ENCODE measurements at regions not wholly inside any gene's neighbourhood (a gene's known extent, or its start where the extent isn't known, plus 50 kb on each side); places are given as distances from the start of the nearest gene placed in this dataset.

- Histone ChIP-seq H3K4me3 (ENCODE audit: low read length) (no peak overlapping the region), H3K9me3 (ENCODE audit: insufficient read depth, low read depth, low read length) (no peaks in the 10 kb centered on the region), H3K4me1 (ENCODE audit: insufficient read depth, low read length) (no peaks in the 10 kb centered on the region), H3K36me3 (ENCODE audit: insufficient read depth, low read length) (no peaks in the 10 kb centered on the region), H3K9ac (ENCODE audit: low read depth, low read length) (no peak overlapping the region), H3K27me3 (ENCODE audit: insufficient read depth, low read length) (no peaks in the 10 kb centered on the region), H3K27ac (ENCODE audit: low read depth, low read length) (no peak overlapping the region)
- WGBS, result 91% methylated on average over 20 of the region's 20 CpGs
Observed at GRCh38 chr6:169905041-169905807, 153.8 kb downstream of the ERMARD start.

GRCh38 chr6:169904051-169904922 lies 152.9 kb downstream of the ERMARD start:
- Histone ChIP-seq H3K4me1 (ENCODE audit: insufficient read depth, low read length) (no peaks in the 10 kb centered on the region), H3K4me3 (ENCODE audit: low read length) (no peak overlapping the region), H3K9ac (ENCODE audit: low read depth, low read length) (no peak overlapping the region), H3K27me3 (ENCODE audit: insufficient read depth, low read length) (no peaks in the 10 kb centered on the region), H3K27ac (ENCODE audit: low read depth, low read length) (no peak overlapping the region), H3K36me3 (ENCODE audit: insufficient read depth, low read length) (no peaks in the 10 kb centered on the region), H3K9me3 (ENCODE audit: insufficient read depth, low read depth, low read length) (no peaks in the 10 kb centered on the region)
- 95% methylated on average over 18 of the region's 18 CpGs for WGBS

DNA sequence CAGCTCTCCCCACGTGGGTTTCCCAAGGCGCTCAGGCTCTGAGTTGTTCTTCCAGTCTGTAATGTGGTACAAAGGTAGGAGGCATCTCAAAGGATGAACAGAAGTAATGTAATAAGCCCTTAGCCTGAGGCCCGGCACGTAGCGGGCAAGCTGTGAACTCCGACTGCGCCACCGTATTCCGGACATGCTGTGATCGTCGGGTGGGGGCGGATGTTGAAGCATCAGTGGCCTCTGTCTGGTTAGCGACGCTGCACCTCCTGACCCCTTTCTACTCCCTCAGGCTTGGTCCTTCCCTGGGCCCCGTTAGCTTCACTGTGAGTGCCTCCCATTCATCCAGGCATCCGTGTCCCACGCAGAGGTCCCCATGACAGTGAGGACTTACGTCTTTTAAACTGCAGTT lies 151.7 kb downstream of the ERMARD start:
- Histone ChIP-seq H3K9me3 (ENCODE audit: insufficient read depth, low read depth, low read length) (no peaks in the 10 kb centered on the region), H3K27ac (ENCODE audit: low read depth, low read length) (no peak overlapping the region), H3K36me3 (ENCODE audit: insufficient read depth, low read length) (no peaks in the 10 kb centered on the region), H3K4me3 (ENCODE audit: low read length) (no peak overlapping the region), H3K27me3 (ENCODE audit: insufficient read depth, low read length) (no peaks in the 10 kb centered on the region), H3K9ac (ENCODE audit: low read depth, low read length) (no peak overlapping the region), H3K4me1 (ENCODE audit: insufficient read depth, low read length) (no peaks in the 10 kb centered on the region)
- WGBS, result 96% methylated on average over 18 of the region's 18 CpGs

GRCh38 chr6:169902604-169903003 lies 151.2 kb downstream of the ERMARD start:
- Histone ChIP-seq H3K9me3 (ENCODE audit: insufficient read depth, low read depth, low read length) (no peaks in the 10 kb centered on the region), H3K27ac (ENCODE audit: low read depth, low read length) (no peak overlapping the region), H3K4me3 (ENCODE audit: low read length) (no peak overlapping the region), H3K9ac (ENCODE audit: low read depth, low read length) (no peak overlapping the region), H3K4me1 (ENCODE audit: insufficient read depth, low read length) (no peaks in the 10 kb centered on the region), H3K36me3 (ENCODE audit: insufficient read depth, low read length) (no peaks in the 10 kb centered on the region), H3K27me3 (ENCODE audit: insufficient read depth, low read length) (no peaks in the 10 kb centered on the region)
- WGBS, result 95% methylated on average over 10 of the region's 10 CpGs

- Histone ChIP-seq H3K4me1 (ENCODE audit: insufficient read depth, low read length) (no peaks in the 10 kb centered on the region), H3K27me3 (ENCODE audit: insufficient read depth, low read length) (no peaks in the 10 kb centered on the region), H3K27ac (ENCODE audit: low read depth, low read length) (no peak overlapping the region), H3K36me3 (ENCODE audit: insufficient read depth, low read length) (no peaks in the 10 kb centered on the region), H3K9me3 (ENCODE audit: insufficient read depth, low read depth, low read length) (no peaks in the 10 kb centered on the region), H3K4me3 (ENCODE audit: low read length) (no peak overlapping the region), H3K9ac (ENCODE audit: low read depth, low read length) (no peak overlapping the region)
- WGBS, result 95% methylated on average over 2 of the region's 2 CpGs
Observed at GRCh38 chr6:169902070-169902469, 150.6 kb downstream of the ERMARD start.

DNA sequence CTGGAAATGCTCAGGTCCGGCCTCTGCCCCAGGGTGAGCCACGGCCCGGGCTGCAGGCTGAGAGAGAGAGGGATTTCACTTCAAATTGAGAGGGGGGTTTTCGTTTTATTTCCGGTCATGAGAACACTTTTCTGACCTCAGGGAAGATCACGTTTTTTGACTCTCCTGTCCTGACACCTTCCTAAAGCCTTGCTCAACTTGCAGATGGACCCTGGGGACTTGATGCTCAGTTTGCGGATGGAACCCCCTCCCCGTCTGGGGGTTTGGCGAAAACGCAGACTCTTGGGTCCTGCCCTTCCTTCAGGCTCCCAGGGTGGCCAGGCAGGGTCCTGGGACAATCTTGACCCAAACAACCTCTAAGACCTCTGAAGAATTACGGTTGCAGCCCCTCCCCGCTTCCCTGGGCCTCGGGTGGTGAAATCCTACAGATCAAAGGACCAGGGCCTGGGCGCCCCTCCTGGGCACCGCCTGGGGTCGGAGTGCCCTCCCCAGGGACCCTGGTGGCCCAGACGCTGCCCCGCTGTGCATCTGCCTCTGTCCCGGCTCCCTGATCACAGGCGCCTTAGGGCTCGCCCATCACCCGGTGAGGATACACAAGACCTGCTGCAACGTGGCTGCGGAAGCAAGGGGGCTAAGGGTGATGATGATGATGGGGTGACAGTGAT lies 148.2 kb downstream of the ERMARD start:
- no peaks in the 10 kb centered on the region for H3K36me3 ChIP-seq (ENCODE audit: insufficient read depth, low read length)
- WGBS, result 92% methylated on average over 24 of the region's 24 CpGs
- no peak overlapping the region for H3K9ac ChIP-seq (ENCODE audit: low read depth, low read length)
- no peak overlapping the region for H3K27ac ChIP-seq (ENCODE audit: low read depth, low read length)
- H3K27me3 ChIP-seq (ENCODE audit: insufficient read depth, low read length), result no peaks in the 10 kb centered on the region
- no peaks in the 10 kb centered on the region for H3K9me3 ChIP-seq (ENCODE audit: insufficient read depth, low read depth, low read length)
- no peak overlapping the region for H3K4me3 ChIP-seq (ENCODE audit: low read length)
- H3K4me1 ChIP-seq (ENCODE audit: insufficient read depth, low read length), result no peaks in the 10 kb centered on the region

DNA sequence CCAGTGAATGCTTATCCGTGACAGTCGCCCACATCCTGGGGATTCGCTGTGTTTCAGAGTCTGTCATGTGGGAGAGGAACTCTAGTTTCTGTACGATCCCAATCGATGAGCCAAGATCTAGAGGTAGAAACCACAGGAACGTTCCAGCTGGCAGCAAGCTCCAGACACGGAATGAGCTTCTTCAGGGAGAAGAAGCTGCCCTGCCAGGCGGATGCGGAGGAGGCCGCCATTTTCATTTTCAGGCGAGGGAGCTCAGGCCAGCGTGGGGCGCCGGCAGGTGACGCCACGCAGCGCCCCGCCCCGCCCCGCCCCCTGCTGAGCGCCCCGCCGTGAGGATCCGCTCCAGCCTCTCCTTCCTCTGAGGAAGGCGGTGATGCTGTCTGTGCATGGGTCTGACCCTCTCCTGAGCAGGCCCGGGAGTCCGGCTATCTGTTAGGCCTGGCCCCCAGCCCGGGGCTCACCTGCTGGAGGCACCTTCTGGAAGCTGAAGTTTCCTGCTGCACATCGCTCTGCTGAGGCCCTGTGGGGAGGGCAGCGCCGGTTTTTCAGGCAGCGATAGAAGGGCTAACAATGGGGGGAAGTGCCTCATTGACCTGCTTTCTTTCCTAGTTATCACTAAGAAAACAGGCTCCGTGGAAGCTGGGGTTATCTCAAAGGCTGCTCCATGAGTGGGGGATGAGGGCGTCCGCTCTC lies 147.5 kb downstream of the ERMARD start:
- WGBS, result 90% methylated on average over 35 of the region's 35 CpGs
- no peak overlapping the region for H3K9ac ChIP-seq (ENCODE audit: low read depth, low read length)
- no peaks in the 10 kb centered on the region for H3K36me3 ChIP-seq (ENCODE audit: insufficient read depth, low read length)
- H3K27ac ChIP-seq (ENCODE audit: low read depth, low read length), result no peak overlapping the region
- H3K27me3 ChIP-seq (ENCODE audit: insufficient read depth, low read length), result no peaks in the 10 kb centered on the region
- H3K4me1 ChIP-seq (ENCODE audit: insufficient read depth, low read length), result no peaks in the 10 kb centered on the region
- H3K9me3 ChIP-seq (ENCODE audit: insufficient read depth, low read depth, low read length), result no peaks in the 10 kb centered on the region
- H3K4me3 ChIP-seq (ENCODE audit: low read length), result no peak overlapping the region

GRCh38 chr6:169897601-169898358 lies 146.4 kb downstream of the ERMARD start:
- Histone ChIP-seq H3K27me3 (ENCODE audit: insufficient read depth, low read length) (no peaks in the 10 kb centered on the region), H3K4me1 (ENCODE audit: insufficient read depth, low read length) (no peaks in the 10 kb centered on the region), H3K9me3 (ENCODE audit: insufficient read depth, low read depth, low read length) (no peaks in the 10 kb centered on the region), H3K36me3 (ENCODE audit: insufficient read depth, low read length) (no peaks in the 10 kb centered on the region), H3K9ac (ENCODE audit: low read depth, low read length) (no peak overlapping the region), H3K4me3 (ENCODE audit: low read length) (no peak overlapping the region), H3K27ac (ENCODE audit: low read depth, low read length) (no peak overlapping the region)
- WGBS, result 93% methylated on average over 15 of the region's 15 CpGs

GRCh38 chr6:169896826-169897456 lies 145.5 kb downstream of the ERMARD start:
- 91% methylated on average over 17 of the region's 17 CpGs for WGBS
- Histone ChIP-seq H3K36me3 (ENCODE audit: insufficient read depth, low read length) (no peaks in the 10 kb centered on the region), H3K4me3 (ENCODE audit: low read length) (no peak overlapping the region), H3K4me1 (ENCODE audit: insufficient read depth, low read length) (no peaks in the 10 kb centered on the region), H3K9ac (ENCODE audit: low read depth, low read length) (no peak overlapping the region), H3K27ac (ENCODE audit: low read depth, low read length) (no peak overlapping the region), H3K9me3 (ENCODE audit: insufficient read depth, low read depth, low read length) (0 out of 2 replicates have a peak, but pooled peaks cover under 1% of the 10 kb centered on the region), H3K27me3 (ENCODE audit: insufficient read depth, low read length) (no peaks in the 10 kb centered on the region)

Measured in HUES64 (cell line).